ENCODE measurements at regions not wholly inside any gene's neighbourhood (a gene's known extent, or its start where the extent isn't known, plus 50 kb on each side); places are given as distances from the start of the nearest gene placed in this dataset.
A peak's percentile ranks its signal among the peaks of the same experiment; 100 is the strongest.
"Not testable (repeated sequence)": the region's sequence is repeated elsewhere in the genome, so short reads cannot be mapped to it uniquely, and the experiment has no call there.

DNA sequence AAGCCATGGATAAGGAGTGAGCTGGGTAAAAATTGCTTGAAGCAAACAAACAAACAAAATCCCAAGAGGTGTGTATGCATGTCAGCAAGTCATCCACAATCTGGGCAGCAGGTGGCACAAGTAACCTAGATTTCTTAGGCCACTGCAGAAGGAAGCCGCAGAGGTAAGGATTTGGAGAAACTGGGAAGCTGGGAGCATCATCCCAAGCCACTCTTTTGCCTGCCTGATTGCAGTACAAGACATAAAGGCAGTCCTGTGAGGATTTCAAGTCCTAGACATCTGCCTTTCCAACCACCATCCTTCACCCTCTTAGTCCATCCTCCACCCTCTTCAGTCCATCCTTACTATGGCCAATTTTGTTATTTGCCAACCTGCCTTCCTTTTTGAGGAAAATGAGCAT, 67.2 kb upstream of the BMAL1 start:
- H3K27me3 ChIP-seq (ENCODE audit: insufficient read depth in 3 of 3, low read length in 2 of 3), result peaks cover 0 to 2% (median 0%) of the 10 kb centered on the region in 3 donors
- no peaks in the 10 kb centered on the region for H3K9me3 ChIP-seq
- H3K4me3 ChIP-seq, result no peak overlapping the region
- WGBS, 3 donors, result 9 to 14% (median 9%) methylated on average over 1 of the region's 1 CpG
- no peak overlapping the region for H3K27ac ChIP-seq
- ATAC-seq (peak; percentile 59 to 91 (median 80)), DNase-seq (peak; percentile 34 to 52)
- TF ChIP-seq, protein P1, sequence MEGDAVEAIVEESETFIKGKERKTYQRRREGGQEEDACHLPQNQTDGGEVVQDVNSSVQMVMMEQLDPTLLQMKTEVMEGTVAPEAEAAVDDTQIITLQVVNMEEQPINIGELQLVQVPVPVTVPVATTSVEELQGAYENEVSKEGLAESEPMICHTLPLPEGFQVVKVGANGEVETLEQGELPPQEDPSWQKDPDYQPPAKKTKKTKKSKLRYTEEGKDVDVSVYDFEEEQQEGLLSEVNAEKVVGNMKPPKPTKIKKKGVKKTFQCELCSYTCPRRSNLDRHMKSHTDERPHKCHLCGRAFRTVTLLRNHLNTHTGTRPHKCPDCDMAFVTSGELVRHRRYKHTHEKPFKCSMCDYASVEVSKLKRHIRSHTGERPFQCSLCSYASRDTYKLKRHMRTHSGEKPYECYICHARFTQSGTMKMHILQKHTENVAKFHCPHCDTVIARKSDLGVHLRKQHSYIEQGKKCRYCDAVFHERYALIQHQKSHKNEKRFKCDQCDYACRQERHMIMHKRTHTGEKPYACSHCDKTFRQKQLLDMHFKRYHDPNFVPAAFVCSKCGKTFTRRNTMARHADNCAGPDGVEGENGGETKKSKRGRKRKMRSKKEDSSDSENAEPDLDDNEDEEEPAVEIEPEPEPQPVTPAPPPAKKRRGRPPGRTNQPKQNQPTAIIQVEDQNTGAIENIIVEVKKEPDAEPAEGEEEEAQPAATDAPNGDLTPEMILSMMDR (IDR thresholded peaks at IDR 0.05), result peak; percentile 63
- intact Hi-C loops (cut with DNase I), result loop anchor here (1.0 to 2.0 kb wide), 2 partner anchors 134 kb away; no protein-coding TSS in a partner anchor
- H3K4me1 ChIP-seq, result no peaks in the 10 kb centered on the region
- no peaks in the 10 kb centered on the region for H3K36me3 ChIP-seq (ENCODE audit: insufficient read depth in 1 of 2, low read depth in 1 of 2)

DNA sequence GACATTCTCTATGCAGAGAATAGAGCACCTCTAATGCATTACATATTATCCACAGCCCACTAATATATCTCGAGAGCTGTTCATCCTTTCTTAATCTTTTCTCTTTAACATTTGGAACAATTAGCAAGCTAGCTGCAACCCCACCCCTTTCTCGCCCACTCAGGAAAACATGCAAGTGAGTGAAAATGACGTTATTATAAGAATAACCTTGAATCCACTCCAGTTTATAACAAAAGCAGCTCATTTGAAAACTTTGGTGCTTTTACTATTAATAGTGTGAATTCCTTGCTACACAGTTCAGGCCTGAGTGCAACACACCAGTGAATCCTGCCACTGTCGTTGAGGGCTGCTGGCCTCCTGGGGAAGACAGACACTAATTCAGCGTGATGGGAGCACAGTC, 63.3 kb upstream of the BMAL1 start:
- 47 to 59% (median 55%) methylated on average over 5 of the region's 5 CpGs for WGBS, 3 donors
- intact Hi-C loops (cut with DNase I), result no loop called here

DNA sequence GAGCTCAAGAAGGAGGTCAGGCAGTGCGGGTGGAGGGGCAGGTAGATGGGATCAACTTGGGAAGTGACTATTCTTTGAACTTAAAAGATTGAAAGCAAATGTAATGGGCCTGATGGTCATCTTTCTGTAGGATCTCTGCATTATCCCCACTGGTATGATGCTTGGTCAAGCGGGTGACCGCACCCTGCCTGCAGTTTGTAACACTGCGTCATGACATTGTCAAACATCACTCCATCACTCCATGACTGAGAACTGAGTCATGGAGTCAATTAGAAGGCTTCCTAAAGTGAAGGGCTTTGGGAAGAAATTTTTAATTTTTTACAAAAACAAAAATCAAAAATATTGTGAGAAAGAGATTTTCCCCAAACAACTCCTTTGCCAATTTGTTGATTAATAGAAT, 62.4 kb upstream of the BMAL1 start:
- Histone ChIP-seq H3K4me3 (no peak overlapping the region), H3K9me3 (no peaks in the 10 kb centered on the region), H3K4me1 (no peaks in the 10 kb centered on the region), H3K27ac (no peak overlapping the region), H3K36me3 (ENCODE audit: insufficient read depth in 1 of 2, low read depth in 1 of 2) (no peaks in the 10 kb centered on the region), H3K27me3 (ENCODE audit: insufficient read depth in 3 of 3, low read length in 2 of 3) (peaks cover 0 to 2% (median 0%) of the 10 kb centered on the region in 3 donors)
- TF ChIP-seq, protein P1 (IDR thresholded peaks at IDR 0.05), result no peak
- no peak for DNase-seq
- intact Hi-C loops (cut with DNase I), result no loop called here
- ATAC-seq, result no peak
- 94 to 96% (median 96%) methylated on average over 4 of the region's 4 CpGs for WGBS, 3 donors

More for the DNA sequence above, 63.3 kb upstream of the BMAL1 start:
- H3K27ac ChIP-seq, result no peak overlapping the region
- TF ChIP-seq, protein P1 (IDR thresholded peaks at IDR 0.05), result no peak
- peaks cover 0 to 2% (median 0%) of the 10 kb centered on the region in 3 donors for H3K27me3 ChIP-seq (ENCODE audit: insufficient read depth in 3 of 3, low read length in 2 of 3)
- no peaks in the 10 kb centered on the region for H3K36me3 ChIP-seq (ENCODE audit: insufficient read depth in 1 of 2, low read depth in 1 of 2)
- H3K4me3 ChIP-seq, result no peak overlapping the region
- DNase-seq, result no peak
- no peaks in the 10 kb centered on the region for H3K9me3 ChIP-seq
- H3K4me1 ChIP-seq, result no peaks in the 10 kb centered on the region
- ATAC-seq, result no peak

DNA sequence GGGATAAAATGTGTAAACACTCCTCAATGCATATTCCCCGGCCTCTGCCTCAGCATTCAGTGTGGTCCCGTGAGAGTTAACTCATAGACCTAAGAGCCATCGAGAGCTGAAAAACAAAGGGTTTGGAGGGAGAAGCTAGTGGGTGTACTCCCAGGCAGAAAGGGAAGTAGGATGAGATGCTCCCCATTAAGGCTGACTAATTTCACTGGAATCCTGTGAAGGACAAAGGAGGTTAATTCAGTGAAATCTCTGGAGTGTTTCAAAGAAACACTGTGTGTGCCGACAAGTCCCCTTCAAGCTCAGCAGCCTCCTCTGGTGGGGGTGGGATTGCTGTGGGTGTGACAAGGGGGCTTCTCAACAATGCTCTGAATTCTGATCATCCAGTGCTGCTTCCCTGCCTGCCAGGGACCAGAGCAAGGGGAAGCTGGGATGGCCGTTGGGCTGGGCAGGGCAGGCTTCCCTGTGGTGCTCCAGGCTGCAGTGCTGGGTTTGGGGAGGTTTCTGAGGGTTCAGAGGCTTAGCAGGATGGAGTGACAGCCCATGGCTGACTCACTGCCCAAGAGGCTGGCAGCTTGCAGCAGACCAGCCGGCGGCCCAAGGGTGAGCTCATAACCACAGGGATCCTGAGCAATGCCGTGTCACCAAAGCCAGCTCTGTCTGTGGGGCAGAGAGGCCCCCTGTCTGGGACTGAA, 61.4 kb upstream of the BMAL1 start:
- no peaks in the 10 kb centered on the region for H3K9me3 ChIP-seq
- H3K4me1 ChIP-seq, result no peaks in the 10 kb centered on the region
- no peak overlapping the region for H3K4me3 ChIP-seq
- DNase-seq (peak in 1 of 2 donors; percentile 37), ATAC-seq (peak in 3 of 4 donors; percentile 39 to 70 (median 69))
- WGBS, 3 donors, result 48 to 59% (median 50%) methylated on average over 8 of the region's 8 CpGs
- TF ChIP-seq, protein P1 (IDR thresholded peaks at IDR 0.05), result no peak
- peaks cover 0 to 2% (median 0%) of the 10 kb centered on the region in 3 donors for H3K27me3 ChIP-seq (ENCODE audit: insufficient read depth in 3 of 3, low read length in 2 of 3)
- intact Hi-C loops (cut with DNase I), result no loop called here
- no peaks in the 10 kb centered on the region for H3K36me3 ChIP-seq (ENCODE audit: insufficient read depth in 1 of 2, low read depth in 1 of 2)
- no peak overlapping the region for H3K27ac ChIP-seq

DNA sequence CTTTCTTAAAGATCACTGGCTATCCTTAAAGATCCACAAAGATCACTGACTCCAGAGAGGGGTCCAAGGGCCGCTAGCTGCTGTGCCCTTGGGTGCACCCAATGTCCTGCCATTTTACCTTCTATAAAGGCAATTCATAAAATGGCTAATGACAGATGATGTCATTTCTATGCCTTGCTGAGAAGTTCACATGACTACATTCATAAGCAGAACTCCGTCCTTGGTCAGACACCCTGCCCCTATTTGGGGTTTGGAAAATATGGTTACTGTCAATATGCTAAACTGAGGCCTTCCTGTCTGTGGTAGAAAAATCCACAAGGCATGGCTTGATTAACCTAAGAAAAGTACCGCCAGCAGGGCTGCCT, 60.9 kb upstream of the BMAL1 start:
- no peaks in the 10 kb centered on the region for H3K4me1 ChIP-seq
- TF ChIP-seq, protein P1 (IDR thresholded peaks at IDR 0.05), result no peak
- no peak for ATAC-seq
- peaks cover 0 to 2% (median 0%) of the 10 kb centered on the region in 3 donors for H3K27me3 ChIP-seq (ENCODE audit: insufficient read depth in 3 of 3, low read length in 2 of 3)
- no peak overlapping the region for H3K27ac ChIP-seq
- DNase-seq, result no peak
- H3K4me3 ChIP-seq, result no peak overlapping the region
- H3K9me3 ChIP-seq, result no peaks in the 10 kb centered on the region
- no peaks in the 10 kb centered on the region for H3K36me3 ChIP-seq (ENCODE audit: insufficient read depth in 1 of 2, low read depth in 1 of 2)
- WGBS, 3 donors, result 92 to 97% (median 94%) methylated on average over 3 of the region's 3 CpGs
- intact Hi-C loops (cut with DNase I), result no loop called here

DNA sequence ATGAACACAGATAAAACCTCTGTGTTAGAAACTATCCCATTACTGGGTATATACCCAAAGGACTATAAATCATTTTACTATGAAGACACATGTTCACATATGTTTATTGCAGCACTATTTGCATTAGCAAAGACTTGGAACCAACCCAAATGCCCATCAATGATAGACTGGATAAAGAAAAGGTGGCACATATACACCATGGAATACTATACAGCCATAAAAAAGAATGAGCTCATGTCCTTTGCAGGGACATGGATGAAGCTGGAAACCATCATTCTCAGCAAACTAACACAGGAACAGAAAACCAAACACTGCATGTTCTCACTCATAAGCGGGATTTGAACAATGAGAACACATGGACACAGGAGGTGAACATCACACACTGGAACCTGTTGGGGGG, 58.9 kb upstream of the BMAL1 start:
- ATAC-seq; H3K9me3 ChIP-seq; H3K27ac ChIP-seq; H3K4me1 ChIP-seq; DNase-seq; H3K36me3 ChIP-seq (ENCODE audit: insufficient read depth in 1 of 2, low read depth in 1 of 2); intact Hi-C loops (cut with DNase I); H3K4me3 ChIP-seq; H3K27me3 ChIP-seq (ENCODE audit: insufficient read depth in 3 of 3, low read length in 2 of 3): not testable (repeated sequence)
- WGBS, 3 donors, result 83 to 100% (median 98%) methylated on average over 1 of the region's 1 CpG

Data from psoas muscle (tissue), 7 donors.